H1 (cell line): ENCODE measurements at regions not wholly inside any gene's neighbourhood (a gene's known extent, or its start where the extent isn't known, plus 50 kb on each side); places are given as distances from the start of the nearest gene placed in this dataset.

Experiments used
- CTCF ChIA-PET: fragments of 300-600 bp; sonication (Branson Sonifier 250); formaldehyde crosslinking; loops from one replicate; lab custom pipeline; 2021; ENCODE audit not compliant: partially characterized antibody; lab: Charles Lee
- POLR2A ChIA-PET: fragments of 300-600 bp; sonication (Branson Sonifier 250); formaldehyde crosslinking; loops from one replicate; lab custom pipeline; 2021; ENCODE audit warnings: inconsistent platforms; ENCODE audit not compliant: partially characterized antibody; lab: Charles Lee
- DNase-seq, 2 experiments: peaks; one replicate each; pipeline versions ENCODE4 v3.0.0 to v3.0.0-alpha.2; 2010 to 2022; ENCODE audit warnings: low spot score in 2 of 2, low read depth in 1 of 2, mixed read lengths in 1 of 2
- FAIRE-seq: peaks from 2 replicates; lab custom pipeline; 2011; peaks lifted over from hg19 to GRCh38; lab: Jason Lieb, UNC
- H2AFZ ChIP-seq: 2 replicates; pipeline ENCODE4 v1.8.1; 2012; ENCODE audit warnings: low read length, inconsistent platforms
- H2AK5ac ChIP-seq: 2 replicates; pipeline ENCODE4 v1.6.1; 2013; ENCODE audit warnings: low read depth, low read length
- H2BK120ac ChIP-seq: replicated peaks from 2 replicates; pipeline ENCODE3; 2013; ENCODE audit warnings: low read depth, low read length, inconsistent platforms
- H2BK12ac ChIP-seq: 2 replicates; pipeline ENCODE4 v1.6.1; 2013; ENCODE audit warnings: low read depth, low read length
- H2BK15ac ChIP-seq: 2 replicates; pipeline ENCODE4 v1.6.1; 2013; ENCODE audit warnings: low read length
- H2BK20ac ChIP-seq: 2 replicates; pipeline ENCODE4 v1.6.1; 2013; ENCODE audit warnings: low read length
- H2BK5ac ChIP-seq: 2 replicates; pipeline ENCODE4 v1.6.1; 2013; ENCODE audit warnings: low read depth, low read length
- H3K14ac ChIP-seq: 2 replicates; pipeline ENCODE4 v1.6.1; 2013; ENCODE audit warnings: inconsistent platforms; ENCODE audit not compliant: insufficient read length
- H3K18ac ChIP-seq: 2 replicates; pipeline ENCODE4 v1.6.1; 2013; ENCODE audit warnings: low read length; ENCODE audit errors: extremely low read depth
- H3K23ac ChIP-seq: 2 replicates; pipeline ENCODE4 v1.6.1; 2013; ENCODE audit warnings: inconsistent platforms; ENCODE audit not compliant: insufficient read length
- H3K23me2 ChIP-seq: 2 replicates; pipeline ENCODE4 v1.6.1; 2013; ENCODE audit warnings: low read depth, low read length
- H3K27ac ChIP-seq: 2 replicates; pipeline ENCODE4 v1.6.1; 2011; ENCODE audit warnings: low read depth, low read length, inconsistent platforms
- H3K27me3 ChIP-seq, 4 experiments: replicated peaks in 1 of 4; 1 replicate in 1 of 4; 2 replicates in 3 of 4; pipeline versions ENCODE4 v1.6.1 to v1.8.1; 2011 to 2013; ENCODE audit warnings: low read length in 3 of 4, mild to moderate bottlenecking in 3 of 4, inconsistent platforms in 2 of 4, mixed read lengths in 2 of 4, moderate library complexity in 1 of 4; ENCODE audit not compliant: control insufficient read depth in 3 of 4, insufficient read depth in 3 of 4; ENCODE audit errors: extremely low read depth in 1 of 4
- H3K36me3 ChIP-seq, 4 experiments: 2 replicates each; pipeline versions ENCODE4 v1.6.1 to v1.8.1; 2011 to 2013; ENCODE audit warnings: mild to moderate bottlenecking in 4 of 4, low read length in 3 of 4, moderate library complexity in 2 of 4, control low read depth in 1 of 4, inconsistent platforms in 1 of 4; ENCODE audit not compliant: insufficient read depth in 4 of 4, control insufficient read depth in 2 of 4
- H3K4ac ChIP-seq: replicated peaks from 2 replicates; pipeline ENCODE3; 2013; ENCODE audit warnings: low read length, low read depth, mixed read lengths, inconsistent platforms; ENCODE audit not compliant: insufficient read length
- H3K4me1 ChIP-seq, 4 experiments: replicated peaks in 1 of 4; 1 replicate in 1 of 4; 2 replicates in 3 of 4; pipeline versions ENCODE4 v1.6.1 to v1.8.1; 2011 to 2013; ENCODE audit warnings: low read length in 3 of 4, inconsistent platforms in 2 of 4, mixed read lengths in 1 of 4; ENCODE audit not compliant: insufficient read depth in 4 of 4, control insufficient read depth in 3 of 4
- H3K4me2 ChIP-seq, 2 experiments: 2 replicates each; pipeline versions ENCODE4 v1.6.1 to v1.8.1; 2011 to 2013; ENCODE audit warnings: low read depth in 2 of 2, low read length in 2 of 2, control low read depth in 1 of 2, inconsistent platforms in 1 of 2, mild to moderate bottlenecking in 1 of 2; ENCODE audit not compliant: insufficient read depth in 1 of 2
- H3K4me3 ChIP-seq, 4 experiments: fragments of 200-600, 300-600 bp in 1 of 4; sonication (generic), shearing (Covaris generic), sonication (Bioruptor Twin) in 1 of 4; 2 replicates each; pipeline versions ENCODE4 v1.5.1 to v1.8.1; 2011 to 2016; ENCODE audit warnings: low read length in 4 of 4, low read depth in 3 of 4, control low read depth in 2 of 4, inconsistent platforms in 2 of 4, mild to moderate bottlenecking in 2 of 4, mixed read lengths in 1 of 4, moderate library complexity in 1 of 4; ENCODE audit not compliant: insufficient read depth in 2 of 4; ENCODE audit errors: extremely low read depth in 1 of 4
- H3K56ac ChIP-seq: replicated peaks from 2 replicates; pipeline ENCODE3; 2013; ENCODE audit warnings: low read depth, mild to moderate bottlenecking, mixed read lengths, low read length, inconsistent platforms; ENCODE audit not compliant: insufficient read length
- H3K79me1 ChIP-seq: 2 replicates; pipeline ENCODE4 v1.6.1; 2013; ENCODE audit warnings: low read depth, low read length, control low read depth
- H3K79me2 ChIP-seq, 2 experiments: 2 replicates each; pipeline versions ENCODE4 v1.6.1 to v1.8.1; 2012 to 2013; ENCODE audit warnings: low read length in 2 of 2, mild to moderate bottlenecking in 2 of 2, inconsistent platforms in 1 of 2; ENCODE audit not compliant: insufficient read depth in 2 of 2, control insufficient read depth in 1 of 2
- H3K9ac ChIP-seq, 4 experiments: replicated peaks in 1 of 4; 1 replicate in 1 of 4; 2 replicates in 3 of 4; pipeline versions ENCODE4 v1.6.1 to v1.8.1; 2011 to 2013; ENCODE audit warnings: low read depth in 3 of 4, low read length in 3 of 4, control low read depth in 2 of 4, mild to moderate bottlenecking in 2 of 4, moderate library complexity in 2 of 4, inconsistent platforms in 1 of 4; ENCODE audit errors: extremely low read depth in 1 of 4
- H3K9me3 ChIP-seq, 2 experiments: 2 replicates each; pipeline versions ENCODE4 v1.6.1 to v1.8.1; 2012 to 2013; ENCODE audit warnings: mild to moderate bottlenecking in 2 of 2, moderate library complexity in 2 of 2, control low read depth in 1 of 2, inconsistent platforms in 1 of 2, low read depth in 1 of 2, low read length in 1 of 2, mixed read lengths in 1 of 2; ENCODE audit not compliant: insufficient read depth in 2 of 2
- H4K20me1 ChIP-seq, 2 experiments: replicated peaks in 1 of 2; 2 replicates each; pipeline versions ENCODE3 to v1.8.1; 2011 to 2013; ENCODE audit warnings: inconsistent platforms in 2 of 2, low read length in 2 of 2, mild to moderate bottlenecking in 1 of 2; ENCODE audit not compliant: insufficient read depth in 2 of 2, control insufficient read depth in 1 of 2
- H4K5ac ChIP-seq: 2 replicates; pipeline ENCODE4 v1.6.1; 2013; ENCODE audit warnings: low read length, low read depth, mixed read lengths, inconsistent platforms; ENCODE audit not compliant: insufficient read length
- H4K8ac ChIP-seq: 2 replicates; pipeline ENCODE4 v1.8.0; 2013; ENCODE audit warnings: mild to moderate bottlenecking, moderate library complexity, low read length, inconsistent platforms; ENCODE audit not compliant: insufficient read depth; ENCODE audit errors: extremely low read depth
- H4K91ac ChIP-seq: replicated peaks from 2 replicates; pipeline ENCODE3; 2013; ENCODE audit warnings: low read length, mixed read lengths, inconsistent platforms; ENCODE audit not compliant: insufficient read length
- BACH1 ChIP-seq: IDR thresholded peaks from 2 replicates; pipeline ENCODE4 v1.6.1; 2012; ENCODE audit warnings: low read length, improper control_type of control experiment
- CBX8 ChIP-seq: fragments of 300-800, 300-1000 bp; sonication (generic); IDR thresholded peaks from 2 replicates; pipeline ENCODE4 v1.7.1; 2016; ENCODE audit warnings: low read depth, low read length, borderline replicate concordance
- CREB1 ChIP-seq: IDR thresholded peaks from 2 replicates; pipeline ENCODE4 v1.6.1; 2012; ENCODE audit warnings: inconsistent platforms
- JUN ChIP-seq: IDR thresholded peaks from 2 replicates; pipeline ENCODE4 v1.6.1; 2011; ENCODE audit warnings: low read depth, mild to moderate bottlenecking, improper control_type of control experiment, low read length
- POLR2A ChIP-seq, 2 experiments: IDR thresholded peaks; 1 replicate in 1 of 2; 2 replicates in 1 of 2; pipeline ENCODE4 v1.6.1; 2011; ENCODE audit warnings: low read depth in 2 of 2, low read length in 2 of 2, mild to moderate bottlenecking in 2 of 2; ENCODE audit errors: control extremely low read depth in 1 of 2
- RAD21 ChIP-seq, 2 experiments: IDR thresholded peaks in 1 of 2; conservative IDR thresholded peaks in 1 of 2; 2 replicates each; pipeline ENCODE4 v1.6.1; 2011; ENCODE audit warnings: low read depth in 2 of 2, low read length in 2 of 2, improper control_type of control experiment in 1 of 2, inconsistent platforms in 1 of 2, mild to moderate bottlenecking in 1 of 2, moderate library complexity in 1 of 2
- SP4 ChIP-seq: IDR thresholded peaks from 2 replicates; pipeline ENCODE4 v1.6.1; 2012; ENCODE audit warnings: low read length, inconsistent platforms
- TAF1 ChIP-seq: IDR thresholded peaks from 2 replicates; pipeline ENCODE4 v1.6.1; 2011; ENCODE audit warnings: mild to moderate bottlenecking, low read depth, low read length
- TBP ChIP-seq: IDR thresholded peaks from 2 replicates; pipeline ENCODE4 v1.6.1; 2011; ENCODE audit warnings: low read depth, low read length, improper control_type of control experiment
- WGBS, 2 experiments: shearing (Covaris generic) in 1 of 2; methylation state at CpG; one replicate each; pipeline versions ENCODE4 v1.1.6 to v1.1.7; 2013 to 2015; ENCODE audit warnings: low lambda C conversion rate in 2 of 2, mixed read lengths in 2 of 2, inconsistent platforms in 1 of 2, low coverage in 1 of 2, missing lambda C conversion rate in 1 of 2; ENCODE audit not compliant: insufficient replicate concordance in 2 of 2, insufficient coverage in 1 of 2, insufficient read length in 1 of 2; ENCODE audit errors: extremely low coverage in 1 of 2, missing lambda C conversion rate in 1 of 2; 5-methylcytosine and 5-hydroxymethylcytosine counted together

DNA sequence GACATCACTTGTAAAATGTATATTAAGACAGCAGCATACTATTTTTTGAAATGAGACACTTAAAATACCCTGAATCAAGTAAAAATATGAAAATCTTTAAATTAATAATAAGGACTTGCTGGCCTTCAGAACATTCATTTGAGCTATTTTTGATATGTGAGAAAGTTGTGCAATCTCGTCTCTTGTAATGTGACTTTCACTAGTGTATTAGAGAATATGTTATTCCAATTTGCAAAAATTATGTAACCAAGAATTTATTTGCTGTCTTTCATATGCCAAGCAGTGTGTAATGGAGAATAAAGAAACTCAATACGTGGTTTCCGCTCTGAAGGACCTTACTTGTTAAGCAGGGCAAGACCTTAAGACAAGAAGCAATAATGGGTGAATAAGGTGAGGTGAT lies 375.0 kb upstream of the RUNX1 start:
- Histone ChIP-seq H3K27ac (no peak overlapping the region), H3K79me1 (no peaks in the 10 kb centered on the region), H4K20me1 (no peaks in the 10 kb centered on the region), H3K56ac (no peak overlapping the region), H2BK5ac (no peak overlapping the region), H4K8ac (no peak overlapping the region), H2AK5ac (no peak overlapping the region), H4K5ac (no peak overlapping the region), H3K79me2 (no peaks in the 10 kb centered on the region), H3K18ac (no peak overlapping the region), H3K14ac (no peak overlapping the region), H3K27me3 (no peaks in the 10 kb centered on the region), H2BK20ac (no peak overlapping the region), H3K4me2 (no peak overlapping the region), H3K36me3 (no peaks in the 10 kb centered on the region), H3K9me3 (peaks cover 10 to 15% of the 10 kb centered on the region in 2 experiments; a peak in 3 of 4 replicates), H3K4me1 (peaks cover 0 to 4% (median 3%) of the 10 kb centered on the region in 4 experiments; a peak in 3 of 7 replicates), H2AFZ (no peak overlapping the region), H2BK120ac (no peak overlapping the region), H3K4me3 (no peak overlapping the region), H4K91ac (no peak overlapping the region), H3K4ac (no peak overlapping the region), H2BK15ac (no peak overlapping the region), H3K9ac (no peak overlapping the region), H3K23me2 (no peaks in the 10 kb centered on the region), H3K23ac (no peak overlapping the region), H2BK12ac (no peak overlapping the region)
- TF ChIP-seq POLR2A (IDR thresholded peaks at IDR 0.05; ENCODE audit: control extremely low read depth in 1 of 2, low read depth in 2 of 2, low read length in 2 of 2): no peak
- no peak for TF ChIP-seq CBX8
- TF ChIP-seq SP4: no peak
- no peak for TF ChIP-seq CREB1
- TF ChIP-seq TAF1: no peak
- no peak for TF ChIP-seq RAD21 (IDR thresholded peaks at IDR 0.05 in 1 of 2, conservative IDR thresholded peaks at IDR 0.05 in 1 of 2; ENCODE audit: low read depth in 2 of 2, low read length in 2 of 2)
- TF ChIP-seq BACH1: no peak
- TF ChIP-seq TBP: no peak
- no peak for TF ChIP-seq JUN
- FAIRE-seq (no peak), DNase-seq (no peak)
- WGBS, 2 experiments: 87% methylated on average over 3 of the region's 3 CpGs; no CpG with 5 or more reads in 1 of the 2 experiments
- ChIA-PET POLR2A (no interaction called here), CTCF (interaction anchor here (1.0 to 1.6 kb wide), 2 partner anchors 18 to 84 kb away, joined by 3 read pairs; no protein-coding TSS in a partner anchor)
